Testis (tissue), 2 donors: ENCODE measurements at regions not wholly inside any gene's neighbourhood (a gene's known extent, or its start where the extent isn't known, plus 50 kb on each side); places are given as distances from the start of the nearest gene placed in this dataset.

Experiments
- DNase-seq: peaks from one replicate; pipeline ENCODE4 v3.0.0-alpha.2; 2019
- H3K27ac ChIP-seq, 2 donors: fragments of 200-600 bp; sonication (generic); one replicate each; pipeline ENCODE4 v1.5.1; 2019
- H3K27me3 ChIP-seq: fragments of 200-600 bp; sonication (generic); one replicate; pipeline ENCODE4 v1.5.1; 2019
- H3K36me3 ChIP-seq: fragments of 200-600 bp; sonication (generic); one replicate; pipeline ENCODE4 v1.5.1; 2017; ENCODE audit warnings: low read depth; ENCODE audit errors: missing control alignments
- H3K4me1 ChIP-seq: fragments of 200-600 bp; sonication (generic); one replicate; pipeline ENCODE4 v1.5.1; 2019
- H3K4me3 ChIP-seq, 2 donors: fragments of 200-600 bp; sonication (generic); one replicate each; pipeline ENCODE4 v1.5.1; 2017 to 2019
- H3K9me3 ChIP-seq: fragments of 200-600 bp; sonication (generic); one replicate; pipeline ENCODE4 v1.5.1; 2017
- CTCF ChIP-seq, 3 experiments: fragments of 450-650 bp in 2 of 3; fragments of 200-600 bp in 1 of 3; sonication (generic) in 1 of 3; IDR thresholded peaks; one replicate each; pipeline ENCODE4 v1.5.1; 2016 to 2019; ENCODE audit warnings: antibody characterized with exemption in 3 of 3, mild to moderate bottlenecking in 2 of 3, moderate library complexity in 1 of 3
- POLR2A ChIP-seq: fragments of 450-650 bp; IDR thresholded peaks from one replicate; pipeline ENCODE4 v1.6.1; 2017; ENCODE audit warnings: antibody characterized with exemption, mild to moderate bottlenecking, moderate library complexity
- WGBS, 2 donors: methylation state at CpG; one replicate each; pipeline ENCODE4 v1.1.5; 2018; 5-methylcytosine and 5-hydroxymethylcytosine counted together
- intact Hi-C: fragments of 100-400 bp; cut with DNase I; formaldehyde crosslinking; loops from one replicate; pipeline ENCODE4 v1.15.1; 2023; ENCODE audit warnings: low total_unique reads

- intact Hi-C loops, result no loop called here
- H3K9me3 ChIP-seq, result no peaks in the 10 kb centered on the region
- peaks cover 24% of the 10 kb centered on the region for H3K4me1 ChIP-seq
- DNase-seq, result peak; percentile 91
- H3K27me3 ChIP-seq, result no peaks in the 10 kb centered on the region
- H3K36me3 ChIP-seq, result no peaks in the 10 kb centered on the region
- H3K4me3 ChIP-seq, result no peak overlapping the region
- 22 to 27% methylated on average over 4 to 7 of the region's 7 CpGs for WGBS, 2 donors
- no peak overlapping the region for H3K27ac ChIP-seq
- TF ChIP-seq CTCF (IDR thresholded peaks at IDR 0.05), result no peak
- TF ChIP-seq POLR2A, result no peak
These were observed 139.0 kb downstream of the DDX1 start for GRCh38 chr2:15730545-15731212.

GRCh38 chr2:15731213-15731888 is 139.7 kb downstream of the DDX1 start:
- H3K27me3 ChIP-seq, result no peaks in the 10 kb centered on the region
- H3K9me3 ChIP-seq, result no peaks in the 10 kb centered on the region
- WGBS, 2 donors, result 77 to 91% methylated on average over 7 of the region's 7 CpGs
- H3K36me3 ChIP-seq, result no peaks in the 10 kb centered on the region
- no peak overlapping the region for H3K27ac ChIP-seq
- DNase-seq, result no peak
- TF ChIP-seq CTCF (IDR thresholded peaks at IDR 0.05) (no peak), POLR2A (no peak)
- intact Hi-C loops, result no loop called here
- H3K4me3 ChIP-seq, result no peak overlapping the region
- peaks cover 24% of the 10 kb centered on the region for H3K4me1 ChIP-seq

- Histone ChIP-seq H3K27me3 (no peaks in the 10 kb centered on the region), H3K9me3 (no peaks in the 10 kb centered on the region), H3K4me3 (no peak overlapping the region), H3K4me1 (peaks cover 24% of the 10 kb centered on the region), H3K36me3 (no peaks in the 10 kb centered on the region), H3K27ac (no peak overlapping the region)
- no peak for DNase-seq
- intact Hi-C loops, result no loop called here
- WGBS, 2 donors, result 95 to 100% methylated on average over 1 of the region's 1 CpG
- TF ChIP-seq POLR2A (no peak), CTCF (IDR thresholded peaks at IDR 0.05) (no peak)
These were observed 140.2 kb downstream of the DDX1 start for GRCh38 chr2:15731889-15732271.

GRCh38 chr2:15732341-15733077 is 140.8 kb downstream of the DDX1 start:
- WGBS, 2 donors, result 70 to 71% methylated on average over 7 of the region's 7 CpGs
- intact Hi-C loops, result no loop called here
- TF ChIP-seq POLR2A, result no peak
- Histone ChIP-seq H3K9me3 (no peaks in the 10 kb centered on the region), H3K36me3 (no peaks in the 10 kb centered on the region), H3K4me1 (peaks cover 24% of the 10 kb centered on the region), H3K27me3 (no peaks in the 10 kb centered on the region), H3K27ac (no peak overlapping the region), H3K4me3 (no peak overlapping the region)
- DNase-seq, result no peak

- 37 to 50% methylated on average over 11 of the region's 11 CpGs for WGBS, 2 donors
- no peaks in the 10 kb centered on the region for H3K27me3 ChIP-seq
- H3K4me1 ChIP-seq, result peaks cover 24% of the 10 kb centered on the region
- TF ChIP-seq POLR2A, result no peak
- TF ChIP-seq CTCF (IDR thresholded peaks at IDR 0.05), result no peak
- H3K36me3 ChIP-seq, result no peaks in the 10 kb centered on the region
- H3K9me3 ChIP-seq, result no peaks in the 10 kb centered on the region
- no peak overlapping the region for H3K4me3 ChIP-seq
- DNase-seq, result no peak
- intact Hi-C loops, result no loop called here
- H3K27ac ChIP-seq, result no peak overlapping the region
These were observed 142.4 kb downstream of the DDX1 start for GRCh38 chr2:15733867-15734673.
